Endometrial microvascular endothelial cells (primary cell): ENCODE measurements at regions not wholly inside any gene's neighbourhood (a gene's known extent, or its start where the extent isn't known, plus 50 kb on each side); places are given as distances from the start of the nearest gene placed in this dataset.

ENCODE experiments used
- in situ Hi-C: cut with HindIII; loops from 2 replicates; pipeline ENCODE4 v1.10.0; 2017; ENCODE audit warnings: low sequenced_read_pairs, low pct_unique_long_range_greater_than_20kb; ENCODE audit errors: inconsistent ontology term

DNA sequence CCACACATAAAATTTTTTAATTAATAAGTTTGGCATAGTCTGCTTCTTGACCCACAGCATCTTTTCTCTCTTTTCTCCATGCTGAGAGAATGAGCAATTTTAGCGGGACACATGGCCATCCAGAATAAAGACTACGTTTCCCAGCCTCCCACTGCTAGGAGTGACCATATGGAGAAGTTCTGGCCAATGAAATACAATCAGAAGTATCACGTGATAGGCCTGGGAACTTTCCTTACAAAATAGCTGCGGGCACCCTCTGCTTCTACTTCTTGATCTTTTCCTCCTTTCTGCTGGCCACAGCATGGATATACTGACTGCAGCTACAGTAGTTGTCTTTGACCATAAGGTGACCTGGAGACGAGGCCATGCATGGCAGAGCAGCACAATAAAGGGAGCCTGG, 348.0 kb downstream of the BCOR start:
- in situ Hi-C loops, result loop anchor here (25.0 kb wide), 1 partner anchor 363 kb away; no protein-coding TSS in a partner anchor

DNA sequence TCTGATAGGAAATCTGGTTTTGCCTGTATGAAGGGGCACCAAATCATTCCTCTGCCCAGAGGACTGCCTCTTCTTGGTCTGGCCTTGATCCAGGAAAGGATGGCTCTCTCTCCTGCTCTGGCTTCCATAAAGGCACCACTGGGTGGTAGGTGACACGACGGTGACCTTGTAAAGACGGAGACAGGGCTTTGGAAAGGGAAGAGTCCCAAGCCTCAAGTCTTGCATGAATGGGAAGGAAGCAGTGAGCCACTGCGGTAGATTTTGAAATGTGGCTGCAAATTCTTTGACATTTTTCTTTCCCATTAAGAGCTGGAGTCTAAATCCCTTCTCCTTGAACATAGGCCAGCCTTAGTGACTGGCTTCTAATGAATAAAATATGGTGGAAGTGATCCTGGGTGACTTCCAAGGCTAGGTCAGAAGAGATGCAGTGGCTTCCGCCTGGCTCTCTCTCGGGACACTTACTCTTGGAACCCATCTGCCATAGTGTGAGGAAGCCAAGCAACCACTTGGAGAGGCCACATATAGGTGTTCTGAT, 347.4 kb downstream of the BCOR start:
- in situ Hi-C loops, result no loop called here

DNA sequence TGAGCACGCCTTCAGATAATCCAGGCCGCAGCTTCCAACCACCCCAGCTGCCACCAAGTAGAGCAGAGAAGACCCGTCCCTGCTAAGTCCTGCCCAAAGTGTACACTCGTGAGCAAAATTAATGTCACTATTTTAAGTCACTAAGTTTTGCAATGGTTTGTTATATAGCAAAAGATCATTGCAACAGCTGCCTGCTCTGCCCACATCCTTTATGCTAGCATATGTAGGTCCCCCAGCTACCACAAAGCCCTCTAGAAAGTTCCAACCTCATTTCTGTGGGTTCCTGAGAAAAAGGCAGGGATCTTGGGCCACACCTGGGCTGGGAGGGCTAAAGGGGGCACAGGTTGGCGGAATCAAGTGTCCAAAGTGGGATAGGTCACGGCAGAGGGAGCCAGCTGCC, 346.9 kb downstream of the BCOR start:
- in situ Hi-C loops, result no loop called here

DNA sequence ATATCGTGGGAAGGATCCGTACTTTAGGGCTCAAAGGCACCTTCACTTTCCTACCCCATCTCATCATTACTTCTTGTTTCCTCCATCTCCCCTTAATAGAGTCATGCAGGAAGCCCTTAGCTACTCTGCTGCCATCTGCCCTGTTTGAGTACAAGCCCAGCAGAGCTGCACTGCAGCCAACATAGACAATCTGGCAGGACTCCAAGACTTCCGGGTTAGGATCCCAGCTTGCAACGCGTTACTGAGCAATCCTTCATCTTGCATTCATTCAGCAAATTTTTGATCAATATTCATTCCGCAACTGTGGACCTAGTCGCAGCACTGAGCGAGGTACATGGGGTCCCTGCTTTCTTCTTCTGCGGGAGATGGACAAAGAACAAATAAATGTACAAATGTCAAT, 344.9 kb downstream of the BCOR start:
- in situ Hi-C loops, result no loop called here

DNA sequence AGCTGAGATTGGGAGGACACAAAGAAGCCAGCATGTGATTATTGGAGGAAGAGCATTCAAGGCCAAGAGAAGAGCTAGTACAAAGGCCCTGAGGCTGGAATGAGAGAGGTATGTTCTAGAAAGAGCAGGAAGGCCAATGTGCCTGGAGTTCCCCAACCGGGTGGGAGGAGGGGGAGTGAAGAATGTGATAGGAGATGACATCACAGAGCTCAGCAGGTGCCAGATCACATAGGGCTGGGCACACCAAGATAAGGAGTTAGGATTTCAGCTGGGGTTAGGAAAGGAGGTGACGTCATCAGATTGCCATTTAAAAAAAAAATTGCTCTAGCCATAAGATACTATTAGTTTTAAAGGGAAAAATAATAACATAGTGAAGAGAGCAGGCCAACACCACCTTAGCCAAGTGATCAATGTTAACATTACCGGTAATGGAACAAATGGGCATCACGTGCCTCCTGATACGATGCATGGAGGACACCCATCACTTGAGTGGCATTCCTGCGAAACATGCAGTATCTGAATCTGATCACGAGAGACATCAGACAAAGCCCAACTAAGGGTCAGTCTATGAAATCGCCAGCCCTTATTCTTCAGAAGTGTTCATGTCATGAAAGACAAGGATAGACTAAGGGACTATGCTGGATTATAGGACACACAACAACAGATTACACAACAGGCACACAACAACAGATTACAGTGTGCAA, 344.3 kb downstream of the BCOR start:
- in situ Hi-C loops, result no loop called here

DNA sequence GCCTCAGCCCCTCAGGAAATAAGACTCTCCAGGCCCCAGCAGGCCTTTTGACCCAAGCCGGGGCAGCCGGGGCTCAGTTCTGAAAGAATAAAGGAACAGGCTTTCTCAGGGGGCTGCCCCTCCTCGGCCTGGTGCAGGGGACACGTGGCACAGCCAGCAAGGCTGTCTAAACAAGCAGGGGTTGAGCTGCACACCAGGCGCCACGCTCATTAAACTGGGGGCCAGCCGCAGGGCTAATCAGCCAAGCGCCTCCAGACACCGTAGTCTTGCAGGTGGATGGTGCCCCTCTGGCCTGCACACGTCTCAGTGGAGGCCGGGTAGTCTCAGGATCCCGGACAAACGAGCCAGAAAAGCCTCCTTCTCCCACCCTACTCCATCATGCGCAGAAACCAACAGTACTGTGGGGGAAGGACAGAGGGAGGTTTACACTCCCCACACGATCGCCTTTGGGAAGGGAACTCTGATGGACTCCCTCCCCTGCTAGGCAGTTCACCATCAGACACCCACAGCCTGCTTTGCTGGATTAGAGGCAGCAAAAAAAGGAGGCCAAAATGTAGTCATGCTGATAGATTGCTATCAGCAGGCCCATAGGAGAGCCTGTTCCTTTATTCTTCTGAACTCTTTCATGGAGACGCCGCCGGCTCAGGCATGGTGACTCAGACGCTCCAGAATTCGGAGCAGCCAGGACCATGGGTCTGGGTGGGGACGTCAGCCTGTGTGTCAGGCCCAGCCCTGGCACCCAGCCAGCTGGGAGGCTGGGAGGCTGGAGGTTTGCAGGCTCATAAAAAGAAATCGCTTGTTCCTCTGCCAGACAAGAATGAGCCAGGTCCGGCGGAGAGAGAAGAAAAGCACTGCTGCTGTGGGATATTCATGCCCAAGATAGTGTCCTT, 342.4 kb downstream of the BCOR start:
- in situ Hi-C loops, result no loop called here

DNA sequence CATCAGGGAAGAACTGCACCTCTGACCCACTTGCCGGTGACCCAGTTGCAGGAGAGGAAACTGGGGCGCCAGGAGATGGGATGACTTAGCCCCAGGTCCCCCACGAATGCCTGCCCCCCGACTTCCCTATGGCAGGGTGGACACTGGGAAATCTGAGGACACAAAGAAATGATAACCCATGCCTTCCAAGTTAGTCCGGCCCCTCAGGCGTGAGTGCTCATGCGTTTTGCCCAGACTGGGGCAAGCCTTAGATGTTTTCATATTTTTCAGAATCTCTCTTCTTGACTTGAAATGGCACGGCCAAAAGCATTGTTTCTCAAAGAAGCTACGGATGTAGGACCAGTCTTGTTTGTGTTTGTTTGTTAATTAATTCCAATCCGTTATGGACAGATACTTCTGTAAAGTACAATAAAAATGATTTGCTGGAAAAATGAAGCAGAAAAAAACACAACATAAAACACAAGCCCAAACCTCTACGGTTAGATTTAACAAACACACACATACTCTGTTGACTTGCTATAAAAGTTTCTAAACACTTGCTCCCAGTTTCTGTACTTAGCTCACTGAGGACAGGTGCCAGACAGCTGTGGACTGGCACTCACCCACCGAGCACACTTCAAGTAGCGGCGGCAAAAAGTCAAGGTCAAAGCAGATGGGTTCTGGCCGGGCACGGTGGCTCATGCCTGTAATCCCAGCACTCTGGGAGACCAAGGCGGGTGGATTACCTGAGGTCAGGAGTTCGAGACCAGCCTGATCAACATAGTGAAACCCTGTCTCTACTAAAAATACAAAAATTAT, 341.5 kb downstream of the BCOR start:
- in situ Hi-C loops, result no loop called here

DNA sequence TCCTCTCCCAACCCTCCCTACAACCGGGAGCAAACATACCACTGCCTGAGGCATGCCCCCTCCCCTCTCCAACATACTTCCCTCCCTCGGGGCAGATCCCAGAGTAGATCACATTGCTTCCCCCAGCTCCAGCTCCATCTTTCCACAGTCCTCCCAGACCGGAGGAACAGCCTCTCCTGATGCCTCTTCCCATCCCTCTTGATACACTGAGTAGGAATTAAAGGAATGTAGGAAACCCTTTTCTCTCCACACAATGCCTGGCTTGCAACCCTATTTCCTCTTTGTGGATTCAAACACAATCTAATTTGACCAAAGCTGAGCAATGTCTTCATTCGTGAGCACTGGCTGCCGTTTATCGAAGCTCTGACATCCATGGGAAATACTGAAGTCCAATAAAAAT, 339.8 kb downstream of the BCOR start:
- in situ Hi-C loops, result no loop called here

DNA sequence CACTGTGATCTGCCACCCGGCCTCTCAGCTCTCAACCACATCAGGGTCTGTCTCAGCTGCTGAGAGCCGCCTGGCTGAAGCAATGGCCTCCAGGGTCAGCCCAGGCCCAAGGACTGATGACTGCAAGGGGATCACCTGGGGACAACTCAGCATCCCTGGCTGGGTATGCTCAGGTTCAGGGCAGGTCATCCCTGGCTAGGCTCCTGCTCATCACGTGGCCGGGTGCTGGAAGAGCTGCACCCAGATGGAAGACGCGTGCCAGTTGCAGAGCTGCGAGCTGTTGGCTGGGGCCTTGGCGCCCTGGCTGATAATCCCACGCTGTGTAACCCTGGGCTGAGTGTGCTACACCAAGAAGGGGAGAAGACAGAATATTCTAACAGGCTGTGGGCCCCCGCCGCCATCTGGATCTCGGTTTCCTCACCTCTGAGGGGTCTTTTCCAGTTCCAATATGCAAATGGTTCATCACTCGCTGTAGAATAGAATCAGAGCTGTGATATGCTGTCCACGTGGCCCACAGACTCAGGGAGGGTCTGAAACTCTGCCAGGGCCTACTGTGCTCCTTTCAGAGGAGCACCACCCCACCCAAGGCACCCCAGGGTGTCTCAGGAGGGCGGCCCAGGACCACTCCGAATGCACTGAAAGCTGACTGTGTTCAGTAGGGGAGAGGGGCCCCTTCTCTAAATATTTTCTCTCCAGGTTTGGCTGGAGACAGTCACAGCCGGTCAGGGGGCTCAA, 338.8 kb downstream of the BCOR start:
- in situ Hi-C loops, result no loop called here

DNA sequence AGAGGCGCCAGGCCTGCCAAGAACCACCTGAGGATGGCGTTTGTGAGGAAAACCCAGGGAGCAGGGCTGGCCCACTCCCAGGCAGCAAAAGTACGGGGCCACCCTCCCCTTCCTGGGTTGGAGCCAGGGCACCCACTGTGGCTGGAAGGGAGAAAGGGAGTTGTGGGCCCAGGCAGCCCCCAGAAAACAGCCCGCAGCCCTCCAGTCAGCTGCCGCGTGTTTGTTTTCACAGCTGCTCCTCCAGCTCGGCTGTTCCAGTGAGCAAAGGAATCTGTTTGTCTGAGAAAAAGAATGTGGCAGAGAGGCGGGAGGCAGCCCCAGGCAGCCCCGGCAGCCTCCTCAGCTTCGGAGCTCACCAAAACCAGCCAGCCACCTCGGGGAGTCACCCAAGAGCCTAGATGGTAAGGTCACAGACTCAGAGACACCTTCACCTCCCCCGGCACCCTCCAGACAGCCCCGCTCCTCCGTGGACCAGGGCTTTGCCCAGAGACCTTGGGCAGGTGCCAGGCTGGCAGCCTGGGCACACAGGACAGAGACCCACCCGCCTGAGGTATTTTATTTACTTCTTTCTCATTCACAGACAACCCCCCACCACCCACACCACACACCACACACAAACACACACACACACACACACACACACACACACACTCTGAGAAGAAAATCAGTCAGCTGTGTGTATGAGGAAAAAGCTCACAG, 338.1 kb downstream of the BCOR start:
- in situ Hi-C loops, result no loop called here

DNA sequence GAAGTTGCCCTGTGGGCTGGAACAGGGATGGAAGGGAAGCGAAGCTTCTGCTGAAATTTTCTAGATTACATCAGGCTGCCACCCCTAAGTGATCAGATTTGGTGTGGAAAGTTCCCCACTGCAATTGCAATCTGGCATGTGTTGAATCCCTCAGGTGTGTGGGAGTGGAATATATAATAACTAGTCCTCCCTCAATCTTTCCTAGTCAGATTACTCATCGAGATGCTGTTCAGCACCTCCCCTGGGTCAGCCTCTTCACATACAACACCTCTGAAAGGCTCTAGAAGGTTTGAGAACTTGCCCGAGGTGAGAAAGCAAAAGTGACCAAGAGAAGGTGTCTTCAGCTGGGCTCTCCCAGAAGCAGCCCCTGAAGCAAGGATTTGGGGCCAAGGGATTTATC, 336.8 kb downstream of the BCOR start:
- in situ Hi-C loops, result no loop called here

DNA sequence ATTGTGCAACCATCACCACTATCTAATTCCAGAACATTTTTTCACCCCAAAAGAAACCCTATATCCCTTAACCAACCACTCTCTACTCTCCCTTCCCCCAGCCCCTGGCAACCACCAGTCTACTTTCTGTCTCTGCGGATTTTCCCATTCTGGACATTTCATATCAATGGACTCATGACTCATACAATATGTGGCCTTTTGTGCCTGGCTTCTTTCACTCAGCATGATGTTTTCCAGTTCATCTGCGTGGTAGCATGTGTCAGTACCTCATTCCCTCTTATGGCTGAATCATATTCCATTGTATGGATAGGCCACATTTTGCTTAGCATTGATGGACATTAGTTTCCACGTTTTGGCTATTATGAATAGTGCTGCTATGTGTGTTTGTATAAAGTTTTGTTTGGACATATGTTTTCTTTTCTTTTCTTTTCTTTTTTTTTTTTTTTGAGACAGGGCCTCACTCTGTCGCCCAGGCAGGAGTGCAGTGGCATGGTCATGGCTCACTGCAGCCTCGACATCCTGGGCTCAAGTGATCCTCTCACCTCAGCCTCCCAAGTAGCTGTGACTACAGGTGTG, 335.4 kb downstream of the BCOR start:
- in situ Hi-C loops, result no loop called here

DNA sequence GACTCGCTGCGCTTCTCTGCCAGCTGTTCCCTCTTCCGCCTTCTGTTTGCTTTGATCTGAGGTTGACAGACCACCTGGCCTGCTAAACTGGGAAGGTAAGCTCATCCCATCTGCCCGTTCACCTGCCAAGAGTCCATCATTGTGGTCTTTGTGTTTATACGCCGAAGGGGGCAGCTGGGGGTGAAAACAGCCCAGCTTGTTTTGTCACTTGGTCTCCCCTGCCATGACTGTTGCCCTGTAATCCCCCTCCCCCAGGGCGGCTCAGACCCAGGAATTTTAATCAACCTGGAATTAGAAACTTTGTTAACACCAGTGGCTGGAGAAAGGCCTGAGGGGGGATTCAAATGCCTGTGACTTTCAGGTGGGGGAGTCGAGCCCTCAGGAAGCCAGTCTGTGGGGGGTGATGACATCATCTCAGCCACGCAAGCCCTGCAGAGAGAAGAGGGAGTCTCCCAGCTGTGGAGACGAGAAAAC, 333.3 kb downstream of the BCOR start:
- in situ Hi-C loops, result no loop called here

DNA sequence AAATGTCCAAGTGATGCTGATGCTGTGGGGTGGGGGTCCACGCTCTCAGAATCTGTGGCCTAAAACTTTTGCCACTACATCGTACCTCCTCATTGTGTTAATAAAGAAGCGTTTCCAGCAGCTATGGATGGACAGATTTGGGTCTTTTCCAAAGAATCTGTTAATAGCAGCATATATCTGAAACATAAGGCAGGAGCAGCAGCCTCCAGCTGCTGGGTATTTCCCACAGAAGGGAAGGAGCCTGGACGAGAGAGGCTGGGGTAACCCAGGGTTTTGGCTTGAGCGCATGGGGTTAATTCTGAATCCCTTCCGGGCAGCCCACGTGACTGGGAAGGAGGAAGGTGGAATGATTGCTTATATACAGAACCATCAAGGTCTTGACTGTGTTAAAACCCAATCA, 332.4 kb downstream of the BCOR start:
- in situ Hi-C loops, result no loop called here

DNA sequence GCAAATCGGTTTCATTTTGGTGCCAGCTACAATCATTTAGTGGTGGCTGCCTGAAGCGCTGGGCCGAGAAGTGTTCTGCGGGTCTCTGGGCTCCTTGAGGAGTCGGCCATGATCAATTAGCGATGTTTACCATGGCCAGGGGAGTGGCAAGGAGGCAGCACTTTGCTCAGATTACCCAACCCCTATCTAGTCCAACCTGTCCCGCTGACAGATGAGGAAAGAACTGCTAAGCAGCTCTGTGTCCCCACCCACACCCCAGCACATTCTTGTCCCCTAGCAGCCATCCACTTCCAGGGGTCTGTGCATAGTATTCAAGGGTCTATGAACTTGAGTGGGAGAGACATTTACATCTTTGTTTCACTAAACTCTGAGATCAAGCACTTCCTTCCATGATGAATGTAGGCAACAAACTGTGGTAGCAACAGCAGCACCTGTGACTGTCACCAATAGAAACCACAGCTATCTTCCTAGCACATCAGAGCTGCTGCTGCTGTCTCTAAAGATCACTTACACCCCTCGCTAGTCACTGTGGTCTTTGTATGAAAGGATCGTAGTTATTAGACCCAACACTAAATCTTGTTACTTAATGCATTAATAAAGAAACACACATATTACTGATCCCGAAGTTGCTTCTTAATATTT, 331.6 kb downstream of the BCOR start:
- in situ Hi-C loops, result no loop called here

DNA sequence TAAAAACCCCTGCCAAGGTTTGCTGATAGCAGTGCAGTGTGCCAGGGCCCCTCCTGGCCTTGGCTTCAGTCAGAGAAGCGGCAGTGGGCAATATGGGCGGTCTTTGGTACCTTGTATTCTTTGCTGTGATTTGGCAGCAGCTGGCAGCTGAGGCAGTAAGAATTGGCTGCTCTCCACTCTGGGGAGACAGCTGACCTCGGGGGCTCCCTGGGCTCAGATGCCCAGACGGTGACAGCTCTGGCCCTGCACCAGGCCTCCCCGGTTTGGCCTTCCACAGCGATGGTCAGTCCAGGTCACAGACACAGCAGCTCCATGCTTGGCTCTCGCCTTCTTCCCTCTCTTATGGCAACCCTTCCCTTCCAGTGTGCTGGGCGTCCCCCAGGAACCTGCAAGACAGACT, 330.9 kb downstream of the BCOR start:
- in situ Hi-C loops, result no loop called here

DNA sequence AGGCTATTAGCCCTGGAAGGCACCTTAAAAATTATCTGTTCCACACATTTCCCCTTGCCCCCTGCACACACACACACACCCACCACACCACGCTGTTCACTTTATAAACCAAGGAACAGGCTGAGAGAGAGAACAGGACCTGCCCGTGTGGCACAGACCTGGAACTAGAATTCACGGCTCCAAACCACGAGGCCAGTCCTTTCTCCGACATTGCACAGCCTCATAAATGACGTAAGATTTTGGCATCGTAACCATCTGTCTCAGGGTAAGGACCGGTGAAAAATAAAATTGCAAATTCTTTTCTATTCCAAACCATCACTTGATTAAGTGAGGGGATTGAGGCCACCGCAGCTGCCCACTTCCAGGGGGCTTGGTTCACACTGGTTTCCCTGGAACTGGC, 330.3 kb downstream of the BCOR start:
- in situ Hi-C loops, result no loop called here
